H7 (cell line): ENCODE measurements at regions not wholly inside any gene's neighbourhood (a gene's known extent, or its start where the extent isn't known, plus 50 kb on each side); places are given as distances from the start of the nearest gene placed in this dataset.
"Not testable (repeated sequence)": the region's sequence is repeated elsewhere in the genome, so short reads cannot be mapped to it uniquely, and the experiment has no call there.

Source experiments
- DNase-seq: peaks from one replicate; pipeline ENCODE4 v3.0.0; 2012
- H3K27me3 ChIP-seq: 2 replicates; pipeline ENCODE4 v1.6.0; 2011; ENCODE audit warnings: mild to moderate bottlenecking, low read length; ENCODE audit not compliant: control insufficient read depth, insufficient read depth
- H3K36me3 ChIP-seq: replicated peaks from 2 replicates; pipeline ENCODE4 v1.5.1; 2011; ENCODE audit warnings: low read length; ENCODE audit not compliant: control insufficient read depth, insufficient read depth
- H3K4me3 ChIP-seq: 2 replicates; pipeline ENCODE4 v1.5.1; 2011; ENCODE audit warnings: low read depth, mild to moderate bottlenecking, control low read depth, low read length, moderate library complexity; ENCODE audit not compliant: insufficient read depth

- H3K27me3 ChIP-seq, H3K36me3 ChIP-seq, H3K4me3 ChIP-seq, DNase-seq: not testable (repeated sequence)
Measured at GRCh38 chr11:19412070-19412469, 171.3 kb upstream of the E2F8 start.

GRCh38 chr11:19410032-19410431 is 169.3 kb upstream of the E2F8 start:
- H3K36me3 ChIP-seq: no peaks in the 10 kb centered on the region
- DNase-seq: no peak
- no peak overlapping the region for H3K4me3 ChIP-seq
- H3K27me3 ChIP-seq: no peaks in the 10 kb centered on the region; the same call in 1 of the 2 replicates

GRCh38 chr11:19409307-19409706 is 168.6 kb upstream of the E2F8 start:
- no peak for DNase-seq

GRCh38 chr11:19407677-19408270 is 167.0 kb upstream of the E2F8 start:
- no peak for DNase-seq
- Histone ChIP-seq H3K4me3 (no peak overlapping the region), H3K27me3 (no peaks in the 10 kb centered on the region; the same call in 1 of the 2 replicates), H3K36me3 (no peaks in the 10 kb centered on the region)

More at GRCh38 chr11:19409307-19409706, 168.6 kb upstream of the E2F8 start:
- Histone ChIP-seq H3K27me3 (no peaks in the 10 kb centered on the region; the same call in 1 of the 2 replicates), H3K36me3 (no peaks in the 10 kb centered on the region), H3K4me3 (no peak overlapping the region)

GRCh38 chr11:19405966-19406365 is 165.2 kb upstream of the E2F8 start:
- Histone ChIP-seq H3K27me3 (no peaks in the 10 kb centered on the region; the same call in 1 of the 2 replicates), H3K36me3 (no peaks in the 10 kb centered on the region), H3K4me3 (no peak overlapping the region)
- DNase-seq: no peak

- H3K36me3 ChIP-seq: no peaks in the 10 kb centered on the region
Measured at GRCh38 chr11:19404787-19405186, 164.0 kb upstream of the E2F8 start.

GRCh38 chr11:19403196-19403895 is 162.6 kb upstream of the E2F8 start:
- no peak overlapping the region for H3K4me3 ChIP-seq
- no peak for DNase-seq
- H3K36me3 ChIP-seq: no peaks in the 10 kb centered on the region
- no peaks in the 10 kb centered on the region for H3K27me3 ChIP-seq

More at GRCh38 chr11:19404787-19405186, 164.0 kb upstream of the E2F8 start:
- no peak for DNase-seq
- Histone ChIP-seq H3K4me3 (no peak overlapping the region), H3K27me3 (no peaks in the 10 kb centered on the region)

- Histone ChIP-seq H3K36me3 (no peaks in the 10 kb centered on the region), H3K4me3 (no peak overlapping the region), H3K27me3 (no peaks in the 10 kb centered on the region)
- DNase-seq: no peak
Measured at GRCh38 chr11:19400296-19400695, 159.6 kb upstream of the E2F8 start.

GRCh38 chr11:19398772-19399527 is 158.2 kb upstream of the E2F8 start:
- DNase-seq: no peak
- no peaks in the 10 kb centered on the region for H3K36me3 ChIP-seq
- no peak overlapping the region for H3K4me3 ChIP-seq

GRCh38 chr11:19398273-19398672 is 157.5 kb upstream of the E2F8 start:
- DNase-seq: no peak
- no peak overlapping the region for H3K4me3 ChIP-seq

More at GRCh38 chr11:19398772-19399527, 158.2 kb upstream of the E2F8 start:
- no peaks in the 10 kb centered on the region for H3K27me3 ChIP-seq

GRCh38 chr11:19395050-19395449 is 154.3 kb upstream of the E2F8 start:
- Histone ChIP-seq H3K27me3 (no peaks in the 10 kb centered on the region), H3K4me3 (no peak overlapping the region), H3K36me3 (no peaks in the 10 kb centered on the region)
- DNase-seq: no peak

More at GRCh38 chr11:19398273-19398672, 157.5 kb upstream of the E2F8 start:
- no peaks in the 10 kb centered on the region for H3K36me3 ChIP-seq
- H3K27me3 ChIP-seq: no peaks in the 10 kb centered on the region

GRCh38 chr11:19394525-19395016 is 153.8 kb upstream of the E2F8 start:
- no peak overlapping the region for H3K4me3 ChIP-seq
- no peak for DNase-seq
- no peaks in the 10 kb centered on the region for H3K36me3 ChIP-seq
- no peaks in the 10 kb centered on the region for H3K27me3 ChIP-seq

- H3K36me3 ChIP-seq: no peaks in the 10 kb centered on the region
- no peak for DNase-seq
- H3K4me3 ChIP-seq: no peak overlapping the region
- H3K27me3 ChIP-seq: no peaks in the 10 kb centered on the region
Measured at GRCh38 chr11:19393941-19394340, 153.2 kb upstream of the E2F8 start.

- H3K36me3 ChIP-seq: no peaks in the 10 kb centered on the region
- H3K27me3 ChIP-seq: no peaks in the 10 kb centered on the region
- no peak for DNase-seq
- no peak overlapping the region for H3K4me3 ChIP-seq
Measured at GRCh38 chr11:19392847-19393518, 152.2 kb upstream of the E2F8 start.
